MCF 10A (cell line): ENCODE measurements at regions not wholly inside any gene's neighbourhood (a gene's known extent, or its start where the extent isn't known, plus 50 kb on each side); places are given as distances from the start of the nearest gene placed in this dataset.

Experiments
- BruUV-seq: library from RNA; stranded (reverse); fragments of 400-500 nt; replicated peaks from 2 replicates; lab custom pipeline; 2021; lab: Mats Ljungman, UMichigan
- CTCF ChIA-PET: fragments of 300-600 bp; sonication (Branson Sonifier 250); formaldehyde crosslinking; extraction: SDS; loops from one replicate; lab custom pipeline; 2021; ENCODE audit warnings: antibody characterized with exemption, inconsistent platforms; lab: Yijun Ruan, JAX
- POLR2A ChIA-PET: fragments of 300-600, 350-650 bp; sonication (Branson Sonifier 250); formaldehyde crosslinking; extraction: SDS; loops from one replicate; lab custom pipeline; 2020; ENCODE audit warnings: antibody characterized with exemption, inconsistent platforms; lab: Yijun Ruan, JAX
- DNase-seq: peaks from one replicate; pipeline ENCODE4 v3.0.0-alpha.2; 2018; ENCODE audit not compliant: unreplicated experiment
- H3K27ac Mint-ChIP-seq: one replicate; pipeline ENCODE4 v1.8.0; 2022; ENCODE audit warnings: mild to moderate bottlenecking, low read depth, mixed read lengths; ENCODE audit not compliant: unreplicated experiment
- H3K27me3 Mint-ChIP-seq: one replicate; pipeline ENCODE4 v1.8.0; 2022; ENCODE audit warnings: mixed read lengths; ENCODE audit not compliant: insufficient read depth, unreplicated experiment
- H3K36me3 Mint-ChIP-seq: one replicate; pipeline ENCODE4 v1.8.0; 2022; ENCODE audit warnings: mild to moderate bottlenecking, moderate library complexity, mixed read lengths; ENCODE audit not compliant: insufficient read depth, unreplicated experiment
- H3K4me1 Mint-ChIP-seq: one replicate; pipeline ENCODE4 v1.8.0; 2022; ENCODE audit warnings: mixed read lengths; ENCODE audit not compliant: insufficient read depth, unreplicated experiment
- H3K4me3 Mint-ChIP-seq: one replicate; pipeline ENCODE4 v1.8.0; 2022; ENCODE audit warnings: mild to moderate bottlenecking, moderate library complexity, mixed read lengths; ENCODE audit not compliant: unreplicated experiment
- H3K9me3 Mint-ChIP-seq: one replicate; pipeline ENCODE4 v1.8.0; 2022; ENCODE audit warnings: mixed read lengths; ENCODE audit not compliant: unreplicated experiment
- intact Hi-C: fragments of 100-400 bp; cut with micrococcal nuclease; formaldehyde crosslinking; loops from 2 replicates; pipeline ENCODE4 v1.14.1; 2022
- TF ChIP-seq, protein P1 (sequence below): fragments of 200-600 bp; IDR thresholded peaks from one replicate; pipeline ENCODE4 v1.8.0; 2022; ENCODE audit warnings: antibody characterized with exemption, mild to moderate bottlenecking; ENCODE audit not compliant: unreplicated experiment

DNA sequence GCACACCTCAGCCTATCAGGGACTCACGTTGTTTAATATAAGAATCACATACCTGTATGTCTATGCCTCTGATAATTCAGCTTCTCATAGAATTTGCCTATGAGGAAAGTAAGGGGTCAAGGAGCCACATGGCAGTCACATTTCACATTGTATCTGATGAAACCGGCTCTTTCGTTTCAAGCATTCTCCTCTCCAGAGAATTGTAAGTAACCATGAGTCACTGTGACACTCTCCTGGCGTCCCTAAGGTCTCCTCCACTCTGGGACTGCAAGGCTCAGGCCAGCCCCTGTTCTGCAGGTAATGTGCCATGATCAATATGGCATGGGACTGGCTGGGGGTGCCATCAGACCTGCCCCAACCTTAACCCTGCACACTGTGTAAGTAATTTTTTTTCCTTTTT, 503.3 kb downstream of the COG6 start:
- H3K27me3 Mint-ChIP-seq: no peaks in the 10 kb centered on the region
- ChIA-PET POLR2A (interaction anchor here (1.0 kb wide), 1 partner anchor 8 kb away, joined by 3 read pairs; no protein-coding TSS in a partner anchor), CTCF (interaction anchor here (0.5 to 0.6 kb wide), 2 partner anchors 49 to 72 kb away, joined by 3 to 4 read pairs; no protein-coding TSS in a partner anchor)
- no peak overlapping the region for H3K4me3 Mint-ChIP-seq
- TF ChIP-seq, protein P1, sequence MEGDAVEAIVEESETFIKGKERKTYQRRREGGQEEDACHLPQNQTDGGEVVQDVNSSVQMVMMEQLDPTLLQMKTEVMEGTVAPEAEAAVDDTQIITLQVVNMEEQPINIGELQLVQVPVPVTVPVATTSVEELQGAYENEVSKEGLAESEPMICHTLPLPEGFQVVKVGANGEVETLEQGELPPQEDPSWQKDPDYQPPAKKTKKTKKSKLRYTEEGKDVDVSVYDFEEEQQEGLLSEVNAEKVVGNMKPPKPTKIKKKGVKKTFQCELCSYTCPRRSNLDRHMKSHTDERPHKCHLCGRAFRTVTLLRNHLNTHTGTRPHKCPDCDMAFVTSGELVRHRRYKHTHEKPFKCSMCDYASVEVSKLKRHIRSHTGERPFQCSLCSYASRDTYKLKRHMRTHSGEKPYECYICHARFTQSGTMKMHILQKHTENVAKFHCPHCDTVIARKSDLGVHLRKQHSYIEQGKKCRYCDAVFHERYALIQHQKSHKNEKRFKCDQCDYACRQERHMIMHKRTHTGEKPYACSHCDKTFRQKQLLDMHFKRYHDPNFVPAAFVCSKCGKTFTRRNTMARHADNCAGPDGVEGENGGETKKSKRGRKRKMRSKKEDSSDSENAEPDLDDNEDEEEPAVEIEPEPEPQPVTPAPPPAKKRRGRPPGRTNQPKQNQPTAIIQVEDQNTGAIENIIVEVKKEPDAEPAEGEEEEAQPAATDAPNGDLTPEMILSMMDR: no peak
- no peaks in the 10 kb centered on the region for H3K9me3 Mint-ChIP-seq
- peaks cover 6% of the 10 kb centered on the region for H3K4me1 Mint-ChIP-seq
- H3K27ac Mint-ChIP-seq: no peak overlapping the region
- no TSS peak for BruUV-seq
- intact Hi-C loops: no loop called here
- no peak for DNase-seq
- H3K36me3 Mint-ChIP-seq: no peaks in the 10 kb centered on the region

- H3K27me3 Mint-ChIP-seq: no peaks in the 10 kb centered on the region
- H3K36me3 Mint-ChIP-seq: no peaks in the 10 kb centered on the region
- no peaks in the 10 kb centered on the region for H3K9me3 Mint-ChIP-seq
- ChIA-PET CTCF (no interaction called here), POLR2A (interaction anchor here (0.5 kb wide), 1 partner anchor 973 kb away, joined by 3 read pairs; the partner anchor contains the start of gene KBTBD6)
- no peak for DNase-seq
- TF ChIP-seq, protein P1: no peak
- H3K4me1 Mint-ChIP-seq: peaks cover 12% of the 10 kb centered on the region
- no TSS peak for BruUV-seq
- no peak overlapping the region for H3K4me3 Mint-ChIP-seq
- intact Hi-C loops: no loop called here
- H3K27ac Mint-ChIP-seq: no peak overlapping the region
These were observed 504.3 kb downstream of the COG6 start for GRCh38 chr13:40159736-40160135.

DNA sequence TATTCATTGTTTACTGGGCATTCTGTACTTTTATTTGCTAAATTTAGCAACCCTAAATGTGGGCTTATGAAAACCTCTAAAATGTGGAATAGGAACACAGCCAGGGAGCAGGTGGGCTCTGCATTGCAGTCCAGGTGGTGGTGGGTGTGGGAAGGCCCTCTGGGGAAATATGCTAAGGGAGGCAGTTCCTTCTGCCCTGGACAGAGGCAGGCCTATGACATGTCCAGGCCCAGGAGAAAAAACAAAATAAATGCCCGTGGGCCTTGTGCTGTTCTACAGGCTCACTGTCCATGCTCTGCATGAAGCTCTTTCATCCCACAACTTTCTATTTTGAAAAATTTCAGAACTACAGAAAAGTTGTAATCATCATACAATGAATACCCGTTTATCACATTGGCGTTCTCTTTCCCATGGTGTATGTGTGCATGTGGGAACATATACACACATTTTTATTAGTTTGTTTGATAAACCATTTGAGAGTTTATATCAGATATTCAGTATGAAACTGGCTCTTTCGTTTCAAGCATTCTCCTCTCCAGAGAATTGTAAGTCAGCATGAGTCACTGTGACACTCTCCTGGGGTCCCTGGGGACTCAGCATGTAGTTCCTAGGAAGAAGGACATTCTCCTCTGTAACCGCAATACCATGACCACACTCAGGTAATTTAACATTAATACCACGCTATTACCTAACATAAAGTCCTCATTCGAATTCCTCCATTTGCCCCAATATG, 505.3 kb downstream of the COG6 start:
- TF ChIP-seq, protein P1: no peak
- ChIA-PET POLR2A (no interaction called here), CTCF (interaction anchor here (0.6 to 1.6 kb wide), 2 partner anchors 8 to 249 kb away, joined by 3 to 4 read pairs; no protein-coding TSS in a partner anchor)
- H3K4me3 Mint-ChIP-seq: no peak overlapping the region
- H3K27ac Mint-ChIP-seq: peak overlapping the region; percentile 52
- intact Hi-C loops: no loop called here
- H3K27me3 Mint-ChIP-seq: no peaks in the 10 kb centered on the region
- peaks cover 12% of the 10 kb centered on the region for H3K4me1 Mint-ChIP-seq
- no TSS peak for BruUV-seq
- DNase-seq: peak; percentile 49
- H3K36me3 Mint-ChIP-seq: no peaks in the 10 kb centered on the region
- H3K9me3 Mint-ChIP-seq: no peaks in the 10 kb centered on the region

GRCh38 chr13:40161351-40161810, 505.1 kb downstream of the FOXO1 start:
- peaks cover 12% of the 10 kb centered on the region for H3K4me1 Mint-ChIP-seq
- peak overlapping the region; percentile 52 for H3K27ac Mint-ChIP-seq
- no peaks in the 10 kb centered on the region for H3K36me3 Mint-ChIP-seq
- POLR2A ChIA-PET: interaction anchor here (0.6 to 1.4 kb wide), 3 partner anchors 8 to 760 kb away, joined by 3 to 5 read pairs (median 4); no protein-coding TSS in a partner anchor
- H3K9me3 Mint-ChIP-seq: no peaks in the 10 kb centered on the region
- no peak overlapping the region for H3K4me3 Mint-ChIP-seq
- TF ChIP-seq, protein P1: no peak
- CTCF ChIA-PET: interaction anchor here (0.6 to 1.6 kb wide), 3 partner anchors 8 to 248 kb away, joined by 3 to 4 read pairs (median 3); no protein-coding TSS in a partner anchor
- no TSS peak for BruUV-seq
- no peak for DNase-seq
- intact Hi-C loops: no loop called here
- H3K27me3 Mint-ChIP-seq: no peaks in the 10 kb centered on the region
